ENCODE measurements at regions not wholly inside any gene's neighbourhood (a gene's known extent, or its start where the extent isn't known, plus 50 kb on each side); places are given as distances from the start of the nearest gene placed in this dataset.

DNA sequence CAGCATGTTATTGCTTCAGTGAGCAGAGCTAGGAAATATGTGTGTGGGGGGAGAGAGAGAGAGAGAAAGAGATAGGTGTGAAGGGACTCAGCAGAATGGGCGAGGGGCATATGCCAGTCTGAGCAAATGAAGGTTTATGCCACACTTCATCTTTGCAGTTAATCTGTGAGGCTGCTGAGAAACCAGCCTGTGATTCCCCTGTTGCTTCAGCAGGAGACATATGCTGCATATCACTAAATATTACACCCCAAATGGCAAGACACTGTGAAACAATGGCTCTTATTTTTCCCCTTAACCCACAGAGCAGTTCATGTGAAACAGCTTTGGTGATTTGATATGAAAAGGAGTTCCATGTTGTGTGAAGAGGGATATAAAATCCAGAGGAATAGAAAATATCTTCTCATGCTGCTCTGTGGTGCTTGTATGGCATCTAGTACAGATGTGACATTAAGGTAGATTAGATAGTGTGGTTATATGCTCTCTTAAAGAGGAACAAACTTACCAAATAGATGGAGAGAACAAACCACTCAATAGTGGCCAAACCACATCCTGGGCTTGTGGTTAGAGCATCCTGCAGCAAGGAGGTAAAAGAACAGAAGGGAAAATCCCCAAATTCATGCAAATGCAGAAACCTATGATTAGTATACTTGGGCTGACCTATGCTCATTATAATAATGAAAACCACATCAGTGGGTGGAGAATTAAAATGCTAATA, 864.2 kb downstream of the FAM181B start:
- 65 to 83% methylated on average over 1 of the region's 1 CpG for WGBS, 2 donors
- no peak overlapping the region for H3K27ac ChIP-seq

DNA sequence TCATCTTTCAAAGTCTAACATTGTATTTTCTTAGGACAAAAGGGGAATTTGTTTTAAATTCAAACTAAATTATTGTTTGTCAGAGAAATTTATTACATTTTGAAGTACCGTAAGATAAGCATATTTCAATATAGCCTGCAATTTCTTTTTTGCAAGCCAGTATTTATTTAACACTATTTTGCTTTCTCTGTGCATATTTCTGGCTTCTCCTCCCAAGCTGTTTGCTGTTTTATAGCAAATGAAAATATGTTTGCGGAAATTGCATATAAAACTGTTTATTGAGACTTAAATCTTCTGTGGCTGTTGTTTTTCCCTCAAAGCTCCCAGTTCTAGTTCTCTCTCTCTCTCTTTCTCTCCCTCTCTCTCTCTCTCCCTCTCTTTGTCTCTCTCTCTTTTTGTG, 866.8 kb downstream of the FAM181B start:
- Histone ChIP-seq H3K9me3 (no peaks in the 10 kb centered on the region), H3K4me3 (no peak overlapping the region), H3K36me3 (no peaks in the 10 kb centered on the region), H3K4me1 (no peaks in the 10 kb centered on the region), H3K27ac (no peak overlapping the region), H3K27me3 (no peaks in the 10 kb centered on the region)
- DNase-seq = no peak
- intact Hi-C loops (cut with DNase I) = no loop called here
- WGBS, 2 donors = 58 to 71% methylated on average over 2 of the region's 2 CpGs
- TF ChIP-seq POLR2A (IDR thresholded peaks at IDR 0.05) (no peak), POLR2AphosphoS5 (IDR thresholded peaks at IDR 0.05) (no peak), EP300 (IDR thresholded peaks at IDR 0.05) (no peak)
- TF ChIP-seq, protein P1, sequence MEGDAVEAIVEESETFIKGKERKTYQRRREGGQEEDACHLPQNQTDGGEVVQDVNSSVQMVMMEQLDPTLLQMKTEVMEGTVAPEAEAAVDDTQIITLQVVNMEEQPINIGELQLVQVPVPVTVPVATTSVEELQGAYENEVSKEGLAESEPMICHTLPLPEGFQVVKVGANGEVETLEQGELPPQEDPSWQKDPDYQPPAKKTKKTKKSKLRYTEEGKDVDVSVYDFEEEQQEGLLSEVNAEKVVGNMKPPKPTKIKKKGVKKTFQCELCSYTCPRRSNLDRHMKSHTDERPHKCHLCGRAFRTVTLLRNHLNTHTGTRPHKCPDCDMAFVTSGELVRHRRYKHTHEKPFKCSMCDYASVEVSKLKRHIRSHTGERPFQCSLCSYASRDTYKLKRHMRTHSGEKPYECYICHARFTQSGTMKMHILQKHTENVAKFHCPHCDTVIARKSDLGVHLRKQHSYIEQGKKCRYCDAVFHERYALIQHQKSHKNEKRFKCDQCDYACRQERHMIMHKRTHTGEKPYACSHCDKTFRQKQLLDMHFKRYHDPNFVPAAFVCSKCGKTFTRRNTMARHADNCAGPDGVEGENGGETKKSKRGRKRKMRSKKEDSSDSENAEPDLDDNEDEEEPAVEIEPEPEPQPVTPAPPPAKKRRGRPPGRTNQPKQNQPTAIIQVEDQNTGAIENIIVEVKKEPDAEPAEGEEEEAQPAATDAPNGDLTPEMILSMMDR (IDR thresholded peaks at IDR 0.05) = no peak

More for the DNA sequence above, 864.2 kb downstream of the FAM181B start:
- Histone ChIP-seq H3K36me3 (no peaks in the 10 kb centered on the region), H3K4me3 (no peak overlapping the region), H3K27me3 (no peaks in the 10 kb centered on the region), H3K9me3 (no peaks in the 10 kb centered on the region), H3K4me1 (no peaks in the 10 kb centered on the region)
- intact Hi-C loops (cut with DNase I) = no loop called here
- TF ChIP-seq POLR2AphosphoS5 (IDR thresholded peaks at IDR 0.05) = no peak
- TF ChIP-seq EP300 (IDR thresholded peaks at IDR 0.05) = no peak
- TF ChIP-seq POLR2A (IDR thresholded peaks at IDR 0.05) = no peak
- TF ChIP-seq, protein P1 (IDR thresholded peaks at IDR 0.05) = no peak
- no peak for DNase-seq

DNA sequence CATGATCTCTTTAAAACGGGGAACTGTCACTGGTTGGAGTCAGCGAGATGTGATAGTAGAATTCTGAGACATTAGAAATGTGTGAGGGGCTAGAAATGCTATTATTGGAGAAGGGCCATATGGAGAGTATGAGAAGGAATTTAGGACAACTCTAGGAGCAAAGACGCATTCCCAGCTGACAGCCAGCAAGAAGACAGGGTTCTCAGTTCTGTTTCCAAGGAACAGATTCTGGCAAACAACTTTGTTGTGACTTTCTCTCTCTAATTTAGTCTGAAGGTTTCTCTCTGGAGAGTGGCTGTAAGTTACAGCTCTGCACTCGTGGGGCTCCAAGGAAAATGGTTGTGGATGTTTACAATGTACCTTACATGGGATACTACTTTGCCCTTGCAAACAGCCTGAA, 876.3 kb downstream of the FAM181B start:
- no peaks in the 10 kb centered on the region for H3K27me3 ChIP-seq
- TF ChIP-seq POLR2A (IDR thresholded peaks at IDR 0.05) = no peak
- TF ChIP-seq POLR2AphosphoS5 (IDR thresholded peaks at IDR 0.05) = no peak
- TF ChIP-seq EP300 (IDR thresholded peaks at IDR 0.05) = no peak
- TF ChIP-seq, protein P1 (IDR thresholded peaks at IDR 0.05) = no peak
- DNase-seq = no peak
- intact Hi-C loops (cut with DNase I) = no loop called here
- 66 to 75% methylated on average over 4 of the region's 4 CpGs for WGBS, 2 donors
- H3K36me3 ChIP-seq = no peaks in the 10 kb centered on the region
- H3K9me3 ChIP-seq = no peaks in the 10 kb centered on the region
- H3K4me1 ChIP-seq = no peaks in the 10 kb centered on the region
- no peak overlapping the region for H3K27ac ChIP-seq
- H3K4me3 ChIP-seq = no peak overlapping the region

DNA sequence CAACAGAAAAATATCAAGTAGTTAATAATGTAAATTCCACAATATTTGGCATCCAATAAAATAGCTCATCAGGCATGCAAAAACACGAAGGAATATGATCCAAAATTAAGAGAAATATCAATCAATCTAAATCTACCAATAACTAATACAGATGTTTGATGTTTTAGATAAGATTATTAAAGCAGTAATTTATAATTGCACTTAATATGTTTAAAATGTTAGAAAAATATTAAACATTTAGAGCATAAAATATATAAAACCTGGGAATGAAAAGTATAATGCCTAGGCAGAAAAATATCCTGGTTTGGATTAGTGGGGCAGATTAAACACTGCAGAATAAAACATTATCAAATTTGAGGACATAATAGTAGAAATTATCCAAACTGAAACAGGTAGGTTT, 879.9 kb downstream of the FAM181B start:
- Histone ChIP-seq H3K4me3 (no peak overlapping the region), H3K4me1 (no peaks in the 10 kb centered on the region), H3K9me3 (no peaks in the 10 kb centered on the region), H3K27ac (no peak overlapping the region), H3K27me3 (no peaks in the 10 kb centered on the region), H3K36me3 (no peaks in the 10 kb centered on the region)
- intact Hi-C loops (cut with DNase I) = no loop called here
- WGBS, 2 donors = 47 to 62% methylated on average over 1 of the region's 1 CpG
- no peak for DNase-seq
- no peak for TF ChIP-seq EP300 (IDR thresholded peaks at IDR 0.05)
- TF ChIP-seq, protein P1 (IDR thresholded peaks at IDR 0.05) = no peak
- TF ChIP-seq POLR2AphosphoS5 (IDR thresholded peaks at IDR 0.05) = no peak
- no peak for TF ChIP-seq POLR2A (IDR thresholded peaks at IDR 0.05)

DNA sequence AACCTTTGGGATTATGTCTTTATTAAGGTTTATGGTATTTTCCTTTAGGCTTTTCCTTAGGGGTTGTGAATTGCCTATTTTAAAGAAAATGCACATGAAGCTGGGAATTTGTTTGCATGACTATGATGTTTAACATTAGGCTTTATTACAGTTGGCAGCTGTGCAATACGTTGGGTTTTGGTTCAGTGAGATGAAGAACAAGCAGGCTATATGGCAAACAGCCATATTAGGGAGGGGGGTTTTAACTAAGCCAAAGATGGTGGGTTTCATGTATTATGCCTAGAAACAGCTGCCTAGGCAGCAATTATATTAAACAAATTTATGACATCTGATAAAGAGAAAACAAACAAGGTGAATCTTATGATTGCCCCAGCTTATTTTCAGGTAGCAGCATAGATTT, 880.8 kb downstream of the FAM181B start:
- no peaks in the 10 kb centered on the region for H3K4me1 ChIP-seq
- H3K9me3 ChIP-seq = no peaks in the 10 kb centered on the region
- no peaks in the 10 kb centered on the region for H3K27me3 ChIP-seq
- no peak overlapping the region for H3K4me3 ChIP-seq
- no peak overlapping the region for H3K27ac ChIP-seq
- intact Hi-C loops (cut with DNase I) = no loop called here
- WGBS, 2 donors = 16 to 44% methylated on average over 1 of the region's 1 CpG
- TF ChIP-seq, protein P1 (IDR thresholded peaks at IDR 0.05) = no peak
- DNase-seq = no peak
- no peaks in the 10 kb centered on the region for H3K36me3 ChIP-seq

Measured in sigmoid colon (tissue), 6 donors.